ENCODE measurements at regions not wholly inside any gene's neighbourhood (a gene's known extent, or its start where the extent isn't known, plus 50 kb on each side); places are given as distances from the start of the nearest gene placed in this dataset.
"Not testable (repeated sequence)": the region's sequence is repeated elsewhere in the genome, so short reads cannot be mapped to it uniquely, and the experiment has no call there.

- TF ChIP-seq CTCF, POLR2A (IDR thresholded peaks at IDR 0.05): not testable (repeated sequence)
Observed at GRCh38 chrY:3213183-3213582, 278.0 kb downstream of the ZFY start.
